GM10266 (cell line): ENCODE measurements at regions not wholly inside any gene's neighbourhood (a gene's known extent, or its start where the extent isn't known, plus 50 kb on each side); places are given as distances from the start of the nearest gene placed in this dataset.

Experiments used
- DNase-seq: peaks from one replicate; pipeline ENCODE4 v3.0.0; 2012; ENCODE audit errors: extremely low spot score
- TF ChIP-seq, protein P1 (sequence below): IDR thresholded peaks from 2 replicates; pipeline ENCODE4 v1.5.1; 2012; ENCODE audit warnings: mild to moderate bottlenecking, low read depth; ENCODE audit not compliant: control insufficient read depth, insufficient read depth; ENCODE audit errors: missing control alignments

DNA sequence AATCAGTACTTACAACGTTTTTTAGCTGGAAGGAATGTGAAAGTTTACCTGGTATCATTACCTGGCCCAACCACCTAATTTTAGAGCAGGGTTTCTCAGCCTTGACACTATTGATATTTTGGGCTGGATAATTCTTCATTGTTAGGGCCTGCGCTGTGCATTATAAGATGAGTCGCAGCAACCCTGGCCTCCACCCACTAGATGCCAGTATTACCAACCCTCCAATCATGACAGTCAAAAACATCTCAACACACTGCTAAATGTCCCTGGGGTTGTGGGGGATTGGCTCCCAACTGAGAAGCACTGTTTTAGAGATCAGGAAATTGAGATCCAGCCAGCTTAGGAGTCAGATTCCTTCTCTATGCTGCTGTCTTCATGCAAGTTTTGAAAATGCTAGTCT is 265.3 kb upstream of the TCF4 start:
- TF ChIP-seq, protein P1, sequence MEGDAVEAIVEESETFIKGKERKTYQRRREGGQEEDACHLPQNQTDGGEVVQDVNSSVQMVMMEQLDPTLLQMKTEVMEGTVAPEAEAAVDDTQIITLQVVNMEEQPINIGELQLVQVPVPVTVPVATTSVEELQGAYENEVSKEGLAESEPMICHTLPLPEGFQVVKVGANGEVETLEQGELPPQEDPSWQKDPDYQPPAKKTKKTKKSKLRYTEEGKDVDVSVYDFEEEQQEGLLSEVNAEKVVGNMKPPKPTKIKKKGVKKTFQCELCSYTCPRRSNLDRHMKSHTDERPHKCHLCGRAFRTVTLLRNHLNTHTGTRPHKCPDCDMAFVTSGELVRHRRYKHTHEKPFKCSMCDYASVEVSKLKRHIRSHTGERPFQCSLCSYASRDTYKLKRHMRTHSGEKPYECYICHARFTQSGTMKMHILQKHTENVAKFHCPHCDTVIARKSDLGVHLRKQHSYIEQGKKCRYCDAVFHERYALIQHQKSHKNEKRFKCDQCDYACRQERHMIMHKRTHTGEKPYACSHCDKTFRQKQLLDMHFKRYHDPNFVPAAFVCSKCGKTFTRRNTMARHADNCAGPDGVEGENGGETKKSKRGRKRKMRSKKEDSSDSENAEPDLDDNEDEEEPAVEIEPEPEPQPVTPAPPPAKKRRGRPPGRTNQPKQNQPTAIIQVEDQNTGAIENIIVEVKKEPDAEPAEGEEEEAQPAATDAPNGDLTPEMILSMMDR: no peak
- no peak for DNase-seq

- TF ChIP-seq, protein P1: no peak
- DNase-seq: no peak
These were observed 262.9 kb upstream of the TCF4 start for GRCh38 chr18:55850904-55851303.

DNA sequence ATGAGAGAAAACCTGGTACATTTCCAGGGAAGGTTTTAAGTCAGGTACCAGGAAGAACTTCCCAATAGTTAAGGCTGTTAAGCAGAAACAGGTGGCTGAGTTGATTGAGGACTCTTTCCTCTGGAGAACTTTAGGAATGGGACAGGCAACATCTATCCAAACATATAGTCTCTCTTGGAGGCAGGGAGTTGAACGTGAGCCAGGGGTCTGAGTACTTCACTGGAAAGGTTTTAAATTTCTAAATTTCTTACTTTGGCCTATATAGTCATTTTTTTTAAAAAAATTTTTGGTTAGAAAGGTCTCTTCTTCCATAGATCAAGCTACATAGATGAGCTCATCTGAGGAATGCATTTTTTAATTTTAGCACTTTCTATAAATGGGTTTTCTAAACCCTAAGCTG is 261.4 kb upstream of the TCF4 start:
- no peak for DNase-seq
- TF ChIP-seq, protein P1: no peak

DNA sequence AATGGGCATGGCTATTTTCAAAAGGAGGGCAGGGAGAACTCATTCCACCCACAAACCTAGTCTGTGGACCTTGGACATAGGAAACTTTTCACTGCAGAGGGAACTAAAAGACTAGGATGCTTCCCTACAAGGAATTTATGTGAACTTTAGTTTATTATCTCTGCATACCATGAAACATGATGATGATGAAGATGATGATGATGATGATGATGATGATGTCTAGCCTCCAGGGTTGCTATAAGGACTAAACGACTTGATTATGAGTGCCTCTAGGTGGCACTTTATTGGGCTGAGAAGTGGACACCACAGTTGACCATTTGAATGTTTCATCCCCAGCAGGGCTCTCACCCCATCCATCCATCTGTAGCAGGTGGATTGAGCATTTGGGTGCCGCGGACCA is 260.0 kb upstream of the TCF4 start:
- DNase-seq: no peak
- TF ChIP-seq, protein P1: no peak

- TF ChIP-seq, protein P1: no peak
- no peak for DNase-seq
These were observed 257.2 kb upstream of the TCF4 start for GRCh38 chr18:55845221-55845620.

DNA sequence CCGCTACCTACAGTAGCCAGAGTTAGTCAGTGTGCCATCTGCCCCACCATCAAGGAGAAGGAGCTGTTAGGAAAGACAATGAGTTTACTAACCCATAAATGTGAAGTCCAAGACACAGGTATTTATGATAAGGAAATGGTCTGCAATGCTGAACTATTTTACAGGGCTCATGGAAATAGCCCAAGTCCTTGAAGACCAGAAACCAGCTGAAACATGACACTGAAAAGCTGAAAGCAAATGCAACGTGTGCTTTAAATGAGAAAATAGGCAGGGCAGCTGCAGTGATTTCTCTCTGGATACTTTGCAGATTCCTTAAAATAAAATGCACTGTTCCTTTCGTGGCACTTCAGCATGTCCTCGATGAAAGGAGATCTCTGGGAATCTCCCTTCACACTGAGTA is 256.4 kb upstream of the TCF4 start:
- TF ChIP-seq, protein P1: no peak
- DNase-seq: no peak

DNA sequence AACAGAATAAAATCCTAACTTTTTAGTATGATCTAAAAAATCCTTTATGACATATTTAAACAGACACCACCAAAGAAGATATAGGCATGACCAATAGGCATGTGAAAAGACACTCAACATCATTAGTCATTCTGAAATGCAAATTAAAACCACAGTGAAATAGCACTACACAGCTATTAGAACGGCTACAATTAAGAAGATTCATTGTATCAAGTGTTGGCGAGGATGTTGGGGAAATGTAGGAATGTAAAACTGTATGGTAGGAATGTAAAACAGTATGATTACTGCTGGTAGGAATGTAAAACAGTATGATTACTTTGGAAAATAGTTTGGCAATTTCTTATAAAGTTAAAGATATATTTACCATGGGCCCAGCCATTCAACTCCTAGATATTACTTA is 253.3 kb upstream of the TCF4 start:
- TF ChIP-seq, protein P1: no peak
- no peak for DNase-seq
